ENCODE measurements at regions not wholly inside any gene's neighbourhood (a gene's known extent, or its start where the extent isn't known, plus 50 kb on each side); places are given as distances from the start of the nearest gene placed in this dataset.

DNA sequence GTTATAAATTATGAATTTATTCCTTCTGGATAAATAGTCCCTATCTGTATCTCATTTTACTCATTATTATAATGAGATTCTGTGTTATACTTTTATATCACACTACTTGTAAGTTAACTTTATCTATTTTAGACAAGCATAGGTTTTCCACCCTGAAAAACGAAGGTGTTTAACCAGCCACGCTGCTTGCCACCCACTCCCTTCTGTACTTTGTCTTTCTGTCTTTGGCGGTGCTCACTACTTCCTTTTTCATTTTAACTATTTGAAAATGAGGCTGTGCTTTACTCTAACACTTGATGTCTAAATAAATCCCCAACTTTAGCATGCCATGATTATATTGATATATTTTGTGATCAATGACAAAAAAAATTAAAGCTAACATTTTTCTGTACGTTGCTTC, 952.9 kb downstream of the DNAJB9 start:
- no peak for TF ChIP-seq RARB (CRISPR knock-in tag; IDR thresholded peaks at IDR 0.05)
- TF ChIP-seq, protein P1, sequence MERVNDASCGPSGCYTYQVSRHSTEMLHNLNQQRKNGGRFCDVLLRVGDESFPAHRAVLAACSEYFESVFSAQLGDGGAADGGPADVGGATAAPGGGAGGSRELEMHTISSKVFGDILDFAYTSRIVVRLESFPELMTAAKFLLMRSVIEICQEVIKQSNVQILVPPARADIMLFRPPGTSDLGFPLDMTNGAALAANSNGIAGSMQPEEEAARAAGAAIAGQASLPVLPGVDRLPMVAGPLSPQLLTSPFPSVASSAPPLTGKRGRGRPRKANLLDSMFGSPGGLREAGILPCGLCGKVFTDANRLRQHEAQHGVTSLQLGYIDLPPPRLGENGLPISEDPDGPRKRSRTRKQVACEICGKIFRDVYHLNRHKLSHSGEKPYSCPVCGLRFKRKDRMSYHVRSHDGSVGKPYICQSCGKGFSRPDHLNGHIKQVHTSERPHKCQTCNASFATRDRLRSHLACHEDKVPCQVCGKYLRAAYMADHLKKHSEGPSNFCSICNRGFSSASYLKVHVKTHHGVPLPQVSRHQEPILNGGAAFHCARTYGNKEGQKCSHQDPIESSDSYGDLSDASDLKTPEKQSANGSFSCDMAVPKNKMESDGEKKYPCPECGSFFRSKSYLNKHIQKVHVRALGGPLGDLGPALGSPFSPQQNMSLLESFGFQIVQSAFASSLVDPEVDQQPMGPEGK (CRISPR knock-in tag; IDR thresholded peaks at IDR 0.05; ENCODE audit: borderline replicate concordance), result no peak
- no peak for TF ChIP-seq SNAI2 (CRISPR knock-in tag; IDR thresholded peaks at IDR 0.05)
- TF ChIP-seq, protein P2, sequence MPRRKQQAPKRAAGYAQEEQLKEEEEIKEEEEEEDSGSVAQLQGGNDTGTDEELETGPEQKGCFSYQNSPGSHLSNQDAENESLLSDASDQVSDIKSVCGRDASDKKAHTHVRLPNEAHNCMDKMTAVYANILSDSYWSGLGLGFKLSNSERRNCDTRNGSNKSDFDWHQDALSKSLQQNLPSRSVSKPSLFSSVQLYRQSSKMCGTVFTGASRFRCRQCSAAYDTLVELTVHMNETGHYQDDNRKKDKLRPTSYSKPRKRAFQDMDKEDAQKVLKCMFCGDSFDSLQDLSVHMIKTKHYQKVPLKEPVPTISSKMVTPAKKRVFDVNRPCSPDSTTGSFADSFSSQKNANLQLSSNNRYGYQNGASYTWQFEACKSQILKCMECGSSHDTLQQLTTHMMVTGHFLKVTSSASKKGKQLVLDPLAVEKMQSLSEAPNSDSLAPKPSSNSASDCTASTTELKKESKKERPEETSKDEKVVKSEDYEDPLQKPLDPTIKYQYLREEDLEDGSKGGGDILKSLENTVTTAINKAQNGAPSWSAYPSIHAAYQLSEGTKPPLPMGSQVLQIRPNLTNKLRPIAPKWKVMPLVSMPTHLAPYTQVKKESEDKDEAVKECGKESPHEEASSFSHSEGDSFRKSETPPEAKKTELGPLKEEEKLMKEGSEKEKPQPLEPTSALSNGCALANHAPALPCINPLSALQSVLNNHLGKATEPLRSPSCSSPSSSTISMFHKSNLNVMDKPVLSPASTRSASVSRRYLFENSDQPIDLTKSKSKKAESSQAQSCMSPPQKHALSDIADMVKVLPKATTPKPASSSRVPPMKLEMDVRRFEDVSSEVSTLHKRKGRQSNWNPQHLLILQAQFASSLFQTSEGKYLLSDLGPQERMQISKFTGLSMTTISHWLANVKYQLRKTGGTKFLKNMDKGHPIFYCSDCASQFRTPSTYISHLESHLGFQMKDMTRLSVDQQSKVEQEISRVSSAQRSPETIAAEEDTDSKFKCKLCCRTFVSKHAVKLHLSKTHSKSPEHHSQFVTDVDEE (CRISPR knock-in tag; IDR thresholded peaks at IDR 0.05), result no peak
- no peak for TF ChIP-seq ZFP30 (CRISPR knock-in tag; IDR thresholded peaks at IDR 0.05)
- TF ChIP-seq ISL1 (CRISPR knock-in tag; IDR thresholded peaks at IDR 0.05), result no peak
- no peak for TF ChIP-seq ZNF565 (CRISPR knock-in tag; conservative IDR thresholded peaks at IDR 0.05; ENCODE audit: low read depth)
- no peak for TF ChIP-seq ESRRG (CRISPR knock-in tag; IDR thresholded peaks at IDR 0.05)
- TF ChIP-seq, protein P3, sequence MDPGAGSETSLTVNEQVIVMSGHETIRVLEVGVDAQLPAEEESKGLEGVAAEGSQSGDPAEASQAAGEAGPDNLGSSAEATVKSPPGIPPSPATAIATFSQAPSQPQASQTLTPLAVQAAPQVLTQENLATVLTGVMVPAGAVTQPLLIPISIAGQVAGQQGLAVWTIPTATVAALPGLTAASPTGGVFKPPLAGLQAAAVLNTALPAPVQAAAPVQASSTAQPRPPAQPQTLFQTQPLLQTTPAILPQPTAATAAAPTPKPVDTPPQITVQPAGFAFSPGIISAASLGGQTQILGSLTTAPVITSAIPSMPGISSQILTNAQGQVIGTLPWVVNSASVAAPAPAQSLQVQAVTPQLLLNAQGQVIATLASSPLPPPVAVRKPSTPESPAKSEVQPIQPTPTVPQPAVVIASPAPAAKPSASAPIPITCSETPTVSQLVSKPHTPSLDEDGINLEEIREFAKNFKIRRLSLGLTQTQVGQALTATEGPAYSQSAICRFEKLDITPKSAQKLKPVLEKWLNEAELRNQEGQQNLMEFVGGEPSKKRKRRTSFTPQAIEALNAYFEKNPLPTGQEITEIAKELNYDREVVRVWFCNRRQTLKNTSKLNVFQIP (CRISPR knock-in tag; IDR thresholded peaks at IDR 0.05; ENCODE audit: borderline replicate concordance, low read depth), result no peak
- no peak for TF ChIP-seq BACH2 (CRISPR knock-in tag; IDR thresholded peaks at IDR 0.05; ENCODE audit: borderline replicate concordance)
- TF ChIP-seq, protein P4, sequence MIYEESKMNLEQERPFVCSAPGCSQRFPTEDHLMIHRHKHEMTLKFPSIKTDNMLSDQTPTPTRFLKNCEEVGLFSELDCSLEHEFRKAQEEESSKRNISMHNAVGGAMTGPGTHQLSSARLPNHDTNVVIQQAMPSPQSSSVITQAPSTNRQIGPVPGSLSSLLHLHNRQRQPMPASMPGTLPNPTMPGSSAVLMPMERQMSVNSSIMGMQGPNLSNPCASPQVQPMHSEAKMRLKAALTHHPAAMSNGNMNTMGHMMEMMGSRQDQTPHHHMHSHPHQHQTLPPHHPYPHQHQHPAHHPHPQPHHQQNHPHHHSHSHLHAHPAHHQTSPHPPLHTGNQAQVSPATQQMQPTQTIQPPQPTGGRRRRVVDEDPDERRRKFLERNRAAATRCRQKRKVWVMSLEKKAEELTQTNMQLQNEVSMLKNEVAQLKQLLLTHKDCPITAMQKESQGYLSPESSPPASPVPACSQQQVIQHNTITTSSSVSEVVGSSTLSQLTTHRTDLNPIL (CRISPR knock-in tag; IDR thresholded peaks at IDR 0.05; ENCODE audit: low read depth), result no peak
- TF ChIP-seq ZC3H10 (CRISPR knock-in tag; IDR thresholded peaks at IDR 0.05), result no peak
- no peak for TF ChIP-seq CSDC2 (CRISPR knock-in tag; IDR thresholded peaks at IDR 0.05)
- no peak for TF ChIP-seq ZNF70 (CRISPR knock-in tag; IDR thresholded peaks at IDR 0.05)

Data from SK-N-SH treated with all-trans-retinoic acid at 6 μM for 48 hours (cell line).